ENCODE measurements at regions not wholly inside any gene's neighbourhood (a gene's known extent, or its start where the extent isn't known, plus 50 kb on each side); places are given as distances from the start of the nearest gene placed in this dataset.

DNA sequence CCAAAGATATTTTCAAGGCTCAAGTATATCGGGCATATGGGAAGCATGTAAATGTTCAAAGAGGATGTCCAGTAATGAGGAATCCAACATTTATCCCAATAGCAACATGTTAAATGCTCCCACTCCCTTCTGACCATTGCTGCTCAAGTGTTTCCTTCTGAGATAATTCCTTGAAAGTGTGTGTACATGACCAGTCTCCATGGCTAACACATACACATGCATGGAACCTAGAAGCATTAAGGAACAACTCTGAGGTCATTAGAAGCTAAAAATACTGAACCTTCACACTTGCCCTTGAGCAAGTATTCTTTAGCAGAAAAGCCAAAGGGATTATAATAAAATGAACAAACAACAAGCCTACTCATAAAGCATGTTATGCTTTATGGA lies 433.8 kb upstream of the TCF4 start (continued):
- no peak for TF ChIP-seq CHD7 (IDR thresholded peaks at IDR 0.05; ENCODE audit: insufficient replicate concordance, low read length)
- TF ChIP-seq TAF7 (optimal IDR thresholded peaks at IDR 0.05; ENCODE audit: borderline replicate concordance, low read depth, low read length) = no peak
- no peak for TF ChIP-seq GTF2F1 (IDR thresholded peaks at IDR 0.05; ENCODE audit: borderline replicate concordance, low read depth, low read length)
- TF ChIP-seq SUZ12 (IDR thresholded peaks at IDR 0.05; ENCODE audit: low read length) = no peak
- no peak for TF ChIP-seq E2F6 (IDR thresholded peaks at IDR 0.05)
- no peak for TF ChIP-seq SRF (IDR thresholded peaks at IDR 0.05; ENCODE audit: low read depth, low read length)

Measured in H1 (cell line).